ENCODE measurements at regions not wholly inside any gene's neighbourhood (a gene's known extent, or its start where the extent isn't known, plus 50 kb on each side); places are given as distances from the start of the nearest gene placed in this dataset.

DNA sequence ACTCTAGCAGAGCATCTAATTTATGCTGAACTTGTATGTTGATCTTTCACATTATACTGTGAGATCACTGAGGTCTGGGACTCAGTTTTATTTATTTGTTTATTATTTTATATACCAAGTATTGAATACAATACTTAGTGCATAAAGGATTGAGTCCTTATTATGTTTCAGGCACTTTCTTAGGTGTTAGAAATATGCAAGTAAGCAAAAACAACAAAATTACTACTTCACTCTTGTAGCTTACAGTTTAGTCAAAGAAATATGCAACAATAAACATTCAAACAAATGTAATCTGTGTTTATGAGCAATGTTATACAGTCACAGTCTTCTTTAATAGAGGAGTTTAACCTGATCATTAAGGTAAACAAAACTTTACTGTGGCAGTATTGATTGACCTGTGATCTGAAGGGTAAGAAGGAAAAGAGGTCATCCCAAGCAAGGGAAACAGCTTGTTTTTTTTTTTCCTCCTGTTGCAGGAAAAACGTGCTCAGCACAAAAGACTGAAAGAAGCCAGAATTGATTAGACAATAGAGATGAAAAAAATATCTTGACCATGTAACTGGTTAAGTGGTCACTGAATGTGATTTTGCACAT is 990.7 kb downstream of the TRHDE start:
- WGBS (ENCODE audit: insufficient coverage) = no CpG with 5 or more reads among the region's 1 CpG
- no peaks in the 10 kb centered on the region for H3K4me1 Mint-ChIP-seq
- CTCF ChIA-PET = no interaction called here

GRCh38 chr12:73266206-73266605 is 994.0 kb downstream of the TRHDE start:
- Histone ChIP-seq H2AFZ (ENCODE audit: insufficient read depth, low read depth, low read length, poor library complexity, severe bottlenecking) (no peak overlapping the region), H3K4me3 (ENCODE audit: control extremely low read depth in 1 of 5, extremely low read depth in 1 of 5, insufficient read depth in 1 of 5, low read depth in 2 of 5, low read length in 4 of 5) (no peak overlapping the region), H3K27me3 (replicated peaks in 1 of 4; ENCODE audit: control extremely low read depth in 1 of 4, control insufficient read depth in 3 of 4, insufficient read depth in 4 of 4, low read length in 3 of 4) (no peaks in the 10 kb centered on the region), H3K9me3 (ENCODE audit: control extremely low read depth in 1 of 3, control insufficient read depth in 2 of 3, insufficient read depth in 1 of 3, low read length in 2 of 3) (peaks cover 0 to 11% (median 0%) of the 10 kb centered on the region in 3 donors), H3K36me3 (replicated peaks in 1 of 2; ENCODE audit: control extremely low read depth in 1 of 2, control insufficient read depth in 1 of 2, extremely low read depth in 1 of 2, insufficient read depth in 2 of 2, low read length in 1 of 2) (no peaks in the 10 kb centered on the region), H3K79me2 (ENCODE audit: control insufficient read depth, insufficient read depth, low read length) (no peaks in the 10 kb centered on the region), H3K4me2 (replicated peaks; ENCODE audit: low read depth, low read length, poor library complexity, severe bottlenecking) (no peak overlapping the region), H3K4me1 (ENCODE audit: control insufficient read depth in 2 of 2, insufficient read depth in 2 of 2, low read length in 2 of 2) (no peaks in the 10 kb centered on the region), H3K27ac (ENCODE audit: low read length in 2 of 2) (no peak overlapping the region), H4K20me1 (ENCODE audit: control insufficient read depth, insufficient read depth, low read length, poor library complexity, severe bottlenecking) (no peaks in the 10 kb centered on the region), H3K9ac (ENCODE audit: low read length) (no peak overlapping the region)
- no peaks in the 10 kb centered on the region for H3K27me3 Mint-ChIP-seq
- DNase-seq = no peak
- peaks cover 10% of the 10 kb centered on the region for H3K9me3 Mint-ChIP-seq (ENCODE audit: insufficient read depth)
- no CpG with 5 or more reads among the region's 1 CpG for WGBS (ENCODE audit: insufficient coverage)
- H3K4me3 Mint-ChIP-seq = no peak overlapping the region
- no peak for ATAC-seq (ENCODE audit: low read depth)
- TF ChIP-seq, protein P1, sequence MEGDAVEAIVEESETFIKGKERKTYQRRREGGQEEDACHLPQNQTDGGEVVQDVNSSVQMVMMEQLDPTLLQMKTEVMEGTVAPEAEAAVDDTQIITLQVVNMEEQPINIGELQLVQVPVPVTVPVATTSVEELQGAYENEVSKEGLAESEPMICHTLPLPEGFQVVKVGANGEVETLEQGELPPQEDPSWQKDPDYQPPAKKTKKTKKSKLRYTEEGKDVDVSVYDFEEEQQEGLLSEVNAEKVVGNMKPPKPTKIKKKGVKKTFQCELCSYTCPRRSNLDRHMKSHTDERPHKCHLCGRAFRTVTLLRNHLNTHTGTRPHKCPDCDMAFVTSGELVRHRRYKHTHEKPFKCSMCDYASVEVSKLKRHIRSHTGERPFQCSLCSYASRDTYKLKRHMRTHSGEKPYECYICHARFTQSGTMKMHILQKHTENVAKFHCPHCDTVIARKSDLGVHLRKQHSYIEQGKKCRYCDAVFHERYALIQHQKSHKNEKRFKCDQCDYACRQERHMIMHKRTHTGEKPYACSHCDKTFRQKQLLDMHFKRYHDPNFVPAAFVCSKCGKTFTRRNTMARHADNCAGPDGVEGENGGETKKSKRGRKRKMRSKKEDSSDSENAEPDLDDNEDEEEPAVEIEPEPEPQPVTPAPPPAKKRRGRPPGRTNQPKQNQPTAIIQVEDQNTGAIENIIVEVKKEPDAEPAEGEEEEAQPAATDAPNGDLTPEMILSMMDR (IDR thresholded peaks at IDR 0.05) = no peak
- TF ChIP-seq EZH2 (IDR thresholded peaks at IDR 0.05; ENCODE audit: borderline replicate concordance, insufficient read depth, low read depth, low read length, poor library complexity, severe bottlenecking) = no peak
- H3K4me1 Mint-ChIP-seq = no peaks in the 10 kb centered on the region
- CTCF ChIA-PET = no interaction called here
- intact Hi-C loops (cut with micrococcal nuclease) = no loop called here
- no peak overlapping the region for H3K27ac Mint-ChIP-seq
- POLR2A ChIA-PET = no interaction called here

More for the DNA sequence above, 990.7 kb downstream of the TRHDE start:
- intact Hi-C loops (cut with micrococcal nuclease) = no loop called here
- Mint-ChIP-seq H3K27ac (no peak overlapping the region), H3K4me3 (no peak overlapping the region), H3K27me3 (no peaks in the 10 kb centered on the region), H3K9me3 (ENCODE audit: insufficient read depth) (peaks cover 3% of the 10 kb centered on the region)
- DNase-seq (no peak), ATAC-seq (ENCODE audit: low read depth) (no peak)
- Histone ChIP-seq H3K79me2 (ENCODE audit: control insufficient read depth, insufficient read depth, low read length) (no peaks in the 10 kb centered on the region), H3K4me3 (ENCODE audit: control extremely low read depth in 1 of 5, extremely low read depth in 1 of 5, insufficient read depth in 1 of 5, low read depth in 2 of 5, low read length in 4 of 5) (no peak overlapping the region), H4K20me1 (ENCODE audit: control insufficient read depth, insufficient read depth, low read length, poor library complexity, severe bottlenecking) (no peaks in the 10 kb centered on the region), H3K9me3 (ENCODE audit: control extremely low read depth in 1 of 3, control insufficient read depth in 2 of 3, insufficient read depth in 1 of 3, low read length in 2 of 3) (peaks cover 0 to 11% (median 0%) of the 10 kb centered on the region in 3 donors), H3K36me3 (replicated peaks in 1 of 2; ENCODE audit: control extremely low read depth in 1 of 2, control insufficient read depth in 1 of 2, extremely low read depth in 1 of 2, insufficient read depth in 2 of 2, low read length in 1 of 2) (no peaks in the 10 kb centered on the region), H3K9ac (ENCODE audit: low read length) (no peak overlapping the region), H3K27me3 (replicated peaks in 1 of 4; ENCODE audit: control extremely low read depth in 1 of 4, control insufficient read depth in 3 of 4, insufficient read depth in 4 of 4, low read length in 3 of 4) (no peaks in the 10 kb centered on the region), H3K4me1 (ENCODE audit: control insufficient read depth in 2 of 2, insufficient read depth in 2 of 2, low read length in 2 of 2) (no peaks in the 10 kb centered on the region), H3K4me2 (replicated peaks; ENCODE audit: low read depth, low read length, poor library complexity, severe bottlenecking) (no peak overlapping the region), H2AFZ (ENCODE audit: insufficient read depth, low read depth, low read length, poor library complexity, severe bottlenecking) (no peak overlapping the region), H3K27ac (ENCODE audit: low read length in 2 of 2) (no peak overlapping the region)
- no peak for TF ChIP-seq EZH2 (IDR thresholded peaks at IDR 0.05; ENCODE audit: borderline replicate concordance, insufficient read depth, low read depth, low read length, poor library complexity, severe bottlenecking)
- TF ChIP-seq, protein P1 (IDR thresholded peaks at IDR 0.05) = no peak
- POLR2A ChIA-PET = no interaction called here

Measured in B cell (primary cell).